ENCODE measurements at regions not wholly inside any gene's neighbourhood (a gene's known extent, or its start where the extent isn't known, plus 50 kb on each side); places are given as distances from the start of the nearest gene placed in this dataset.
"Not testable (repeated sequence)": the region's sequence is repeated elsewhere in the genome, so short reads cannot be mapped to it uniquely, and the experiment has no call there.

DNA sequence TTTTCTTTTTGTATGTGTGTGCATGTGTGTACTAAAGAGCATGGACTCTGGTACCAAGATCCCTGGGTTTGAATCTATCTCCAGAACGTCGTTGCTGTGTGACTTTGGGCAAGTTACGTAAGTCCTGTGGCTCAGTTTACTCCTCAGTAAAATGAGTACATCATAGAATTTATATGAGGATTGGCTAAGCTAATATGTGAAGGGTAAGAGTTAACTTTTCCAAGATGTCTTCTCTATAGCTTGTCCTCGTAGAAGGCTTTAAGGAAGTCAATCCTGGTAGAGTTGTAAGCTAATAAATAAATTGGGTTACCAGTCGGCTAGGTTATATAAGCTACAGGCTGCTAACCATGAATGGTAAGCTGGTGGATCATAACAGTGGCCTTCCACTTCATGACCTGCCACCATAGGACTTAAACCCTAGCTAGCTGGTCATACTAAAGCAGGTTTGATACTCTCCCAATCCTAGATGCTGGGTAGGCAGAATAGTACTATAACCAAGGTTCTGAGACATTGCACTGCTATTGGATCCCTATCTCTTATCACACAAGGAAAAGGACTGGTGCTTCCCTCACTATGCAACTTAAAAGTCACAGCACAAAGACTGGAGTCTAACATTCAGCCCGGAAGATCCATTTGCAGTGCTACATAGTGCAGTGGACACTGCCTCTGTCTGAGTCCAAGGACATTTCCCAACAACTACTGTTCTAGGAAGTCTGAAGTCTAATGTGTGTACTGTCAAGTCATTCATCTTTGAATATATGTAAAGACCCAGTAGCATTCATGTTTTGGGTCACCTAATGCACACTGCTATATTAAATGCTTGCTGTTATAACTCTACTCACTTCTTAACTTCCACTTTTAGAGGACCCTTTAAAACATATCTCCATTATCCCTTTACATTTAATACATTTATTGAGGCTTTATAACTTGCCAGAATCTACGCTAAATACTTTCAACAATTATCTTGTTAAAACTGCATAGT is 156.2 kb downstream of the CRPPA start:
- H3K27me3 Mint-ChIP-seq = no peaks in the 10 kb centered on the region
- peaks cover 6% of the 10 kb centered on the region for H3K4me1 Mint-ChIP-seq
- ATAC-seq (no peak), DNase-seq (no peak)
- H3K4me3 Mint-ChIP-seq = no peak overlapping the region
- H3K9me3 Mint-ChIP-seq = no peaks in the 10 kb centered on the region
- no peak overlapping the region for H3K27ac Mint-ChIP-seq

- no peak overlapping the region for H3K27ac Mint-ChIP-seq
- H3K9me3 Mint-ChIP-seq = no peaks in the 10 kb centered on the region
- no peak overlapping the region for H3K4me3 Mint-ChIP-seq
- no peaks in the 10 kb centered on the region for H3K27me3 Mint-ChIP-seq
- ATAC-seq (no peak), DNase-seq (no peak)
- H3K4me1 Mint-ChIP-seq = peaks cover 6% of the 10 kb centered on the region
Observed at GRCh38 chr7:16264036-16264819, 157.1 kb downstream of the CRPPA start.

GRCh38 chr7:16263377-16263776 is 158.0 kb downstream of the CRPPA start:
- not testable (repeated sequence) for H3K27me3 Mint-ChIP-seq, H3K4me1 Mint-ChIP-seq, H3K27ac Mint-ChIP-seq, H3K4me3 Mint-ChIP-seq, DNase-seq, ATAC-seq, H3K9me3 Mint-ChIP-seq

DNA sequence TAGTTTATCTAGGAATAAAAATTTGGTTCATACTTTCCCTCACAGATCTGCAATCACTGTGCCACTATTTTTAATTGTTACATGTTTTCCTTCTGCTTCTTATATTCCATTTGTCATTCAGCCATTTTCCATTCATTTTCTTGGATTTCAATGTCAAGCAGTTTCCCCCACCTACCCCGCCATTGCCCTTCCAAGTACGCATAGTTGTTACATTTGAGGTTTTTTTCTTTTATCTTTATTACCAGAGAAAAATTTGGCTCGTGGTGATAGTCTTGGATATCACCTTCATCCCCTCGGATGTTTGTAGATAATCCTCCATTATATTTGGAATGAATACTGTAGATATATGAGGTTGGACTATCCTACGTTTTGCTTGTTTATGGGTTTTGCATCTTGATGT is 159.7 kb downstream of the CRPPA start:
- H3K27me3 Mint-ChIP-seq = no peaks in the 10 kb centered on the region
- H3K4me1 Mint-ChIP-seq = peaks cover 6% of the 10 kb centered on the region
- H3K27ac Mint-ChIP-seq = no peak overlapping the region
- DNase-seq (no peak), ATAC-seq (no peak)
- H3K4me3 Mint-ChIP-seq = no peak overlapping the region
- H3K9me3 Mint-ChIP-seq = no peaks in the 10 kb centered on the region

DNA sequence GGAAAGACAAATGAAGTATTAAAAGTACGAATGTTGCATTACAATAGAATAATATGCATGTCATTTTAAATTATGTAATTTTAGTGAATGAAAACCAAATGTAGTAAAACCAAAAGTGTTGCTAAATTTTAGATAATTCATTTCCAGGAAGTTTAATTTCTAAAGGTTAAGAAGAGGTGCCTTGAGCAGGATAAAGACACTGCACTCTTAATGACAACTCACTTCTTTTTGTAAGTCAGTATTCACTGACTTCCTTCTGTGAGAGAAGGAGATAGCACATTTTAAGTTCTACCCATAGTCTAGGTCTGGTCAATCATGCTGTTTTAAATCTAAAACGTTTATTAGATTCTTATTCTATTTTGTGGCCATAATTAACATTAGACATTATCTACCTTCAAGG is 160.2 kb downstream of the CRPPA start:
- no peak overlapping the region for H3K27ac Mint-ChIP-seq
- H3K4me1 Mint-ChIP-seq = peaks cover 6% of the 10 kb centered on the region
- no peak overlapping the region for H3K4me3 Mint-ChIP-seq
- no peak for DNase-seq
- H3K27me3 Mint-ChIP-seq = no peaks in the 10 kb centered on the region
- no peak for ATAC-seq
- no peaks in the 10 kb centered on the region for H3K9me3 Mint-ChIP-seq

GRCh38 chr7:16260236-16260728 is 161.1 kb downstream of the CRPPA start:
- no peak overlapping the region for H3K27ac Mint-ChIP-seq
- H3K9me3 Mint-ChIP-seq = peaks cover 3 to 8% of the 10 kb centered on the region in 2 donors
- H3K4me1 Mint-ChIP-seq = peaks cover 6% of the 10 kb centered on the region
- no peak overlapping the region for H3K4me3 Mint-ChIP-seq
- no peak for DNase-seq
- no peaks in the 10 kb centered on the region for H3K27me3 Mint-ChIP-seq
- peak; percentile 67 for ATAC-seq

DNA sequence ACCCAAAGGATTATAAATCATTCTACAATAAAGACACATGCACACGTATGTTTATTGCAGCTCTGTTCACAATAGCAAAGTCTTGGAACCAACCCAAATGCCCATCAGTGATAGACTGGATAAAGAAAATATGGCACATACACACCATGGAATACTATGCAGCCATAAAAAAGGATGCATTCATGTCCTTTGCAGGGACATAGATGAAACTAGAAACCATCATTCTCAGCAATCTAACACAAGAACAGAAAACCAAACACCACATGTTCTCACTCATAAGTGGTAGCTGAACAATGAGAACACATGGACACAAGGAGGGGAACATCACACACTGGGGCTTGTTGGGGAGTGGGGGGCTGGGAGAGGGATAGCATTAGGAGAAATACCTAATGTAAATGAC is 164.9 kb downstream of the CRPPA start:
- not testable (repeated sequence) for DNase-seq, ATAC-seq, H3K27me3 Mint-ChIP-seq, H3K27ac Mint-ChIP-seq, H3K4me3 Mint-ChIP-seq, H3K4me1 Mint-ChIP-seq
- H3K9me3 Mint-ChIP-seq = peaks cover 25% of the 10 kb centered on the region in 2 donors

GRCh38 chr7:16255952-16256351 is 165.4 kb downstream of the CRPPA start:
- not testable (repeated sequence) for H3K27me3 Mint-ChIP-seq, H3K27ac Mint-ChIP-seq, ATAC-seq, H3K4me3 Mint-ChIP-seq, DNase-seq, H3K4me1 Mint-ChIP-seq
- H3K9me3 Mint-ChIP-seq = peaks cover 25% of the 10 kb centered on the region in 2 donors

DNA sequence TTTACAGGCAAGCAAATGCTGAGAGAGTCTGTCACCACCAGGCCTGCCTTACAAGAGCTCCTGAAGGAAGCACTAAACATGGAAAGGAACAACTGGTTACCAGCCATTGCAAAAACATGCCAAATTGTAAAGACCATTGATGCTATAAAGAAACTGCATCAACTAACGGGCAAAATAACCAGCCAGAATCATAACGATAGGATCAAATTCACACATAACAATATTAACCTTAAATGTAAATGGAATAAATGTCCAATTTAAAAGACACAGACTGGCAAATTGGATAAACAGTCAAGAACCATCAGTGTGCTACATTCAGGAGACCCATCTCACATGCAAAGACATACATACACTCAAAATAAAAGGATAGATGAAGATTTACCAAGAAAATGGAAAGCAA is 170.7 kb downstream of the CRPPA start:
- not testable (repeated sequence) for ATAC-seq, H3K27me3 Mint-ChIP-seq, H3K4me3 Mint-ChIP-seq, DNase-seq, H3K4me1 Mint-ChIP-seq, H3K27ac Mint-ChIP-seq
- peaks cover 25 to 39% of the 10 kb centered on the region in 2 donors for H3K9me3 Mint-ChIP-seq

DNA sequence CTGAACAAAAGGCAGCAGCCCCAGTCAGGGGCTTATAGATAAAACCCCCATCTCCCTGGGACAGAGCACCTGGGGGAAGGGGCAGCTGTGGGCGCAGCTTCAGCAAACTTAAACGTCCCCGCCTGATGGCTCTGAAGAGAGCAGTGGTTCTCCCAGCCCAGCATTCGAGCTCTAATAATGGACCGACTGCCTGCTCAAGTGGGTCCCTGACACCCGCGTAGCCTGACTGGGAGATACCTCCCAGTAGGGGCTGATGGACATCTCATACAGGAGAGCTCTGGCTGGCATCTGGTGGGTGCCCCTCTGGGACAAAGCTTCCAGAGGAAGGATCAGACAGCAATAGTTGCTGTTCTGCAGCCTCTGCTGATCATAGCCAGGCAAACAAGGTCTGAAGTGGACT is 172.1 kb downstream of the CRPPA start:
- H3K4me3 Mint-ChIP-seq, H3K4me1 Mint-ChIP-seq, DNase-seq, H3K27me3 Mint-ChIP-seq, ATAC-seq, H3K27ac Mint-ChIP-seq: not testable (repeated sequence)
- peaks cover 12 to 25% of the 10 kb centered on the region in 2 donors for H3K9me3 Mint-ChIP-seq

- not testable (repeated sequence) for ATAC-seq, H3K4me1 Mint-ChIP-seq
Observed at GRCh38 chr7:16248556-16248955, 172.8 kb downstream of the CRPPA start.

GRCh38 chr7:16244469-16244868 is 176.9 kb downstream of the CRPPA start:
- Mint-ChIP-seq H3K27ac (no peak overlapping the region), H3K9me3 (peaks cover 0 to 6% of the 10 kb centered on the region in 2 donors), H3K27me3 (no peaks in the 10 kb centered on the region), H3K4me3 (no peak overlapping the region), H3K4me1 (no peaks in the 10 kb centered on the region)
- no peak for DNase-seq
- no peak for ATAC-seq

More at GRCh38 chr7:16248556-16248955, 172.8 kb downstream of the CRPPA start:
- H3K27ac Mint-ChIP-seq, DNase-seq, H3K27me3 Mint-ChIP-seq, H3K4me3 Mint-ChIP-seq: not testable (repeated sequence)
- H3K9me3 Mint-ChIP-seq = peaks cover 10 to 22% of the 10 kb centered on the region in 2 donors

DNA sequence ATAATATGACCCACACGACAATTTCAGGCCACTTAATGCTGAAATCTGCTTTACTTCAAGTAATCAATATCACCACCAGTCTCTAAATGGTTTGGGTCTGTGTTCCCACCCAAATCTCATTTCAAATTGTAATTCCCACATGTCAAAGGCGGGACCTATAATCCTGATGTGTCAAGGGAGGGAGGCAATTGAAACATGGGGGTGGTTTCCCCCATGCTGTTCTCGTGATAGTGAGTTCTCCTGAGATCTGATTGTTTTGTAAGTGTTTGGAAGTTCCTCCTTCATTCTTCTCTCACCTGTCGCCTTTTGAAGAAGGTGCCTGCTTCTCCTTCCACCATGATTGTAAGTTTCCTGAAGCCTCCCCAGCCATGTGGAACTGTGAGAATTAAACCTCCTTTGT is 178.4 kb downstream of the CRPPA start:
- Mint-ChIP-seq H3K27ac (no peak overlapping the region), H3K4me1 (no peaks in the 10 kb centered on the region), H3K27me3 (no peaks in the 10 kb centered on the region), H3K9me3 (no peaks in the 10 kb centered on the region), H3K4me3 (no peak overlapping the region)
- no peak for ATAC-seq
- no peak for DNase-seq

DNA sequence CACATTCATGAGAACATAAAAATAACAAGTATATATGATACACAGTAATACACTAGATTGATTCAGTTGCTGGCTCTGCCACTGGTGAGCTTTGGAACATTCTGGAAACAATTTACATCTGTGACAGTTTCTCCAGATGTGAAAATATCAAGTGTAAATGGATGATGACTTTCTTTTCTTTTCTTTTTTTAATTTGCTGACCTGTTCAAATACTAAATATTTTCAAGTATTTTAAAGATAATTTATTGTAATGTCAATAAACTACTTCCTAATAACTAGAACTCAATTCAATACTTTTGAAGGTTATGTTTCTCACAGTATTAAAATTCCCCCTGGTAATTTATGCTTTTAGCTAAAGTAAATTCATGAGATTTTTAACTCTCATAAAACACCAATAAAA is 180.3 kb downstream of the CRPPA start:
- ATAC-seq (no peak), DNase-seq (no peak)
- no peaks in the 10 kb centered on the region for H3K9me3 Mint-ChIP-seq
- no peak overlapping the region for H3K4me3 Mint-ChIP-seq
- H3K4me1 Mint-ChIP-seq = no peaks in the 10 kb centered on the region
- no peaks in the 10 kb centered on the region for H3K27me3 Mint-ChIP-seq
- H3K27ac Mint-ChIP-seq = no peak overlapping the region

GRCh38 chr7:16236381-16236780 is 185.0 kb downstream of the CRPPA start:
- H3K4me1 Mint-ChIP-seq = no peaks in the 10 kb centered on the region
- no peak overlapping the region for H3K27ac Mint-ChIP-seq
- ATAC-seq (no peak), DNase-seq (no peak)
- H3K9me3 Mint-ChIP-seq = peaks cover 11 to 14% of the 10 kb centered on the region in 2 donors
- H3K4me3 Mint-ChIP-seq = no peak overlapping the region
- no peaks in the 10 kb centered on the region for H3K27me3 Mint-ChIP-seq

Measured in stimulated activated naive CD8-positive, alpha-beta T cell treated with anti-CD3 and anti-CD28 coated beads, Interleukin-15, amount 100 ng/mL, for 72 hours (primary cell).